WTC11 (cell line): ENCODE measurements at regions not wholly inside any gene's neighbourhood (a gene's known extent, or its start where the extent isn't known, plus 50 kb on each side); places are given as distances from the start of the nearest gene placed in this dataset.

Source experiments
- ATAC-seq: fragments of 200-7000 bp; cut with Tn5 transposase; 2 replicates; pipeline ENCODE4 v1.10.0; 2021; ENCODE audit warnings: mild to moderate bottlenecking, moderate library complexity
- CTCF ChIA-PET: fragments of 300-600 bp; sonication (Branson Sonifier 250); formaldehyde crosslinking; loops from one replicate; lab custom pipeline; 2021; ENCODE audit warnings: antibody characterized with exemption; lab: Charles Lee
- POLR2A ChIA-PET: fragments of 350-600 bp; sonication (Branson Sonifier 250); formaldehyde crosslinking; loops from one replicate; lab custom pipeline; 2021; ENCODE audit warnings: antibody characterized with exemption; lab: Charles Lee
- DNase-seq: peaks from one replicate; pipeline ENCODE4 v3.0.0; 2021; ENCODE audit warnings: low spot score
- H3K27ac Mint-ChIP-seq: 2 replicates; pipeline ENCODE4 v1.8.0; 2021; ENCODE audit warnings: mixed read lengths
- H3K27me3 Mint-ChIP-seq: 2 replicates; pipeline ENCODE4 v1.8.0; 2021; ENCODE audit warnings: low read depth, mild to moderate bottlenecking, moderate library complexity, mixed read lengths
- H3K36me3 Mint-ChIP-seq: 2 replicates; pipeline ENCODE4 v1.8.0; 2021; ENCODE audit warnings: mixed read lengths
- H3K4me1 Mint-ChIP-seq: 2 replicates; pipeline ENCODE4 v1.8.0; 2022; ENCODE audit warnings: mixed read lengths
- H3K4me3 Mint-ChIP-seq: 2 replicates; pipeline ENCODE4 v1.8.0; 2021; ENCODE audit warnings: mild to moderate bottlenecking, moderate library complexity, mixed read lengths
- H3K9me3 Mint-ChIP-seq: 2 replicates; pipeline ENCODE4 v1.8.0; 2021; ENCODE audit warnings: mixed read lengths
- AR ChIP-seq: fragments of 250-450 bp; sonication (Bioruptor Pico); IDR thresholded peaks from 2 replicates; pipeline ENCODE4 v1.9.0; 2021; ENCODE audit warnings: mild to moderate bottlenecking
- CBFB ChIP-seq: sonication (generic); formaldehyde crosslinking; IDR thresholded peaks from 2 replicates; pipeline ENCODE4 v1.8.1; 2022; ENCODE audit warnings: mild to moderate bottlenecking, low read depth, missing genetic modification reagents
- ELF4 ChIP-seq: sonication (generic); formaldehyde crosslinking; IDR thresholded peaks from 2 replicates; pipeline ENCODE4 v1.8.1; 2022; ENCODE audit warnings: low read depth, mild to moderate bottlenecking, moderate library complexity, missing genetic modification reagents
- EMX1 ChIP-seq: fragments of 250-450 bp; sonication (Bioruptor Pico); IDR thresholded peaks from 2 replicates; pipeline ENCODE4 v1.8.0; 2021; ENCODE audit warnings: mild to moderate bottlenecking
- FOXP1 ChIP-seq: sonication (generic); formaldehyde crosslinking; IDR thresholded peaks from 2 replicates; pipeline ENCODE4 v1.8.0; 2022; ENCODE audit warnings: missing genetic modification reagents, mild to moderate bottlenecking, moderate library complexity, borderline replicate concordance
- GTF2I ChIP-seq: fragments of 250-450 bp; sonication (Bioruptor Pico); conservative IDR thresholded peaks from 2 replicates; pipeline ENCODE4 v1.4.0; 2021; ENCODE audit warnings: mild to moderate bottlenecking
- JAZF1 ChIP-seq: fragments of 250-450 bp; sonication (Bioruptor Pico); IDR thresholded peaks from 2 replicates; pipeline ENCODE4 v1.9.0; 2021; ENCODE audit warnings: moderate library complexity, mild to moderate bottlenecking, inconsistent platforms
- NFE2L1 ChIP-seq: sonication (generic); formaldehyde crosslinking; IDR thresholded peaks from 2 replicates; pipeline ENCODE4 v1.8.1; 2023; ENCODE audit warnings: missing genetic modification reagents
- NFYB ChIP-seq: sonication (generic); formaldehyde crosslinking; conservative IDR thresholded peaks from 2 replicates; pipeline ENCODE4 v1.8.0; 2022; ENCODE audit warnings: low read depth, missing genetic modification reagents
- TEAD4 ChIP-seq: sonication (generic); formaldehyde crosslinking; IDR thresholded peaks from 2 replicates; pipeline ENCODE4 v1.8.0; 2022; ENCODE audit warnings: mild to moderate bottlenecking, missing genetic modification reagents
- ZNF219 ChIP-seq: sonication (generic); formaldehyde crosslinking; IDR thresholded peaks from 2 replicates; pipeline ENCODE4 v1.8.0; 2023; ENCODE audit warnings: missing genetic modification reagents, mild to moderate bottlenecking, borderline replicate concordance
- ZNF512 ChIP-seq: sonication (generic); formaldehyde crosslinking; IDR thresholded peaks from 2 replicates; pipeline ENCODE4 v1.8.1; 2022; ENCODE audit warnings: missing genetic modification reagents, borderline replicate concordance
- ZNF671 ChIP-seq: fragments of 250-450 bp; sonication (Bioruptor Pico); IDR thresholded peaks from 2 replicates; pipeline ENCODE4 v1.8.0; 2021; ENCODE audit warnings: mild to moderate bottlenecking
- TF ChIP-seq, protein P1 (sequence below): sonication (generic); formaldehyde crosslinking; IDR thresholded peaks from 2 replicates; pipeline ENCODE4 v1.8.1; 2023; ENCODE audit warnings: mild to moderate bottlenecking, missing genetic modification reagents, borderline replicate concordance
- TF ChIP-seq, protein P2 (sequence below): fragments of 250-450 bp; sonication (Bioruptor Pico); IDR thresholded peaks from 2 replicates; pipeline ENCODE4 v1.9.0; 2021; ENCODE audit warnings: mild to moderate bottlenecking
- TF ChIP-seq, protein P3 (sequence below): sonication (generic); formaldehyde crosslinking; IDR thresholded peaks from 2 replicates; pipeline ENCODE4 v1.8.0; 2022; ENCODE audit warnings: mild to moderate bottlenecking, missing genetic modification reagents

GRCh38 chr10:63759335-63759734 lies 238.1 kb downstream of the REEP3 start (continued):
- TF ChIP-seq, protein P1, sequence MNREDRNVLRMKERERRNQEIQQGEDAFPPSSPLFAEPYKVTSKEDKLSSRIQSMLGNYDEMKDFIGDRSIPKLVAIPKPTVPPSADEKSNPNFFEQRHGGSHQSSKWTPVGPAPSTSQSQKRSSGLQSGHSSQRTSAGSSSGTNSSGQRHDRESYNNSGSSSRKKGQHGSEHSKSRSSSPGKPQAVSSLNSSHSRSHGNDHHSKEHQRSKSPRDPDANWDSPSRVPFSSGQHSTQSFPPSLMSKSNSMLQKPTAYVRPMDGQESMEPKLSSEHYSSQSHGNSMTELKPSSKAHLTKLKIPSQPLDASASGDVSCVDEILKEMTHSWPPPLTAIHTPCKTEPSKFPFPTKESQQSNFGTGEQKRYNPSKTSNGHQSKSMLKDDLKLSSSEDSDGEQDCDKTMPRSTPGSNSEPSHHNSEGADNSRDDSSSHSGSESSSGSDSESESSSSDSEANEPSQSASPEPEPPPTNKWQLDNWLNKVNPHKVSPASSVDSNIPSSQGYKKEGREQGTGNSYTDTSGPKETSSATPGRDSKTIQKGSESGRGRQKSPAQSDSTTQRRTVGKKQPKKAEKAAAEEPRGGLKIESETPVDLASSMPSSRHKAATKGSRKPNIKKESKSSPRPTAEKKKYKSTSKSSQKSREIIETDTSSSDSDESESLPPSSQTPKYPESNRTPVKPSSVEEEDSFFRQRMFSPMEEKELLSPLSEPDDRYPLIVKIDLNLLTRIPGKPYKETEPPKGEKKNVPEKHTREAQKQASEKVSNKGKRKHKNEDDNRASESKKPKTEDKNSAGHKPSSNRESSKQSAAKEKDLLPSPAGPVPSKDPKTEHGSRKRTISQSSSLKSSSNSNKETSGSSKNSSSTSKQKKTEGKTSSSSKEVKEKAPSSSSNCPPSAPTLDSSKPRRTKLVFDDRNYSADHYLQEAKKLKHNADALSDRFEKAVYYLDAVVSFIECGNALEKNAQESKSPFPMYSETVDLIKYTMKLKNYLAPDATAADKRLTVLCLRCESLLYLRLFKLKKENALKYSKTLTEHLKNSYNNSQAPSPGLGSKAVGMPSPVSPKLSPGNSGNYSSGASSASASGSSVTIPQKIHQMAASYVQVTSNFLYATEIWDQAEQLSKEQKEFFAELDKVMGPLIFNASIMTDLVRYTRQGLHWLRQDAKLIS (CRISPR knock-in tag) = no peak
- TF ChIP-seq ELF4 = no peak
- TF ChIP-seq, protein P2, sequence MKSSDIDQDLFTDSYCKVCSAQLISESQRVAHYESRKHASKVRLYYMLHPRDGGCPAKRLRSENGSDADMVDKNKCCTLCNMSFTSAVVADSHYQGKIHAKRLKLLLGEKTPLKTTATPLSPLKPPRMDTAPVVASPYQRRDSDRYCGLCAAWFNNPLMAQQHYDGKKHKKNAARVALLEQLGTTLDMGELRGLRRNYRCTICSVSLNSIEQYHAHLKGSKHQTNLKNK = no peak

DNA sequence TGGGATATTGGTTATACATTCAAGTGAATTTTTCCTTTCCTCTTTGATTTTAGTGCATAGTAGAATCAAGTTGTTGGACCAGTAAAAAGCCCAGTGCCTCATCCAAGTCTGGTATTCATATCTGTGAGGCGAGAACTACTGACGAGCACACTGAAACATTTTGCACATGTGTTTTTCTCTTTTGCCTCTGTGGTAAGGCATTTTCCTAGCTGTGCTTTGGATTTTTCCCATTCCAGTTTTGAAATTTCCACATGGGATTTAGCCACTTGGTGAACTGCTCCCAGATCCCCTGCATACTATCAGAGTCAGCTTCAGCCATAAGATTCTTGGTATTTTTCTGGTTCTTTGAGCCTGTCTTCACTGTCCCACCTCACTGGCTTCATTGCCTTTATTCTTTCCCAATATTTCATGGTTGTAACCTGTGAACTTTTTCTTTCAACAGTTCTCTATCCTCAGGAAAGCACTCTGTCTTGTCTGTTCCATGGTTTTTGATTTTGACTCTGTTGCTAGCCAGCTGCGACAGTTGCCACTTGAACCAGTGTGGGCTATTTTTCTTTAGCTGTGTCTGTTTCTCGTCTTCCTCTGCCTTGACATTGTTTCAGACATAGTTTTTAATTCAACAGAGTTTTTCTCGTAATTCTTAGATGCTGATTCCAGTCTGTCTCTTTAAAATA lies 239.0 kb downstream of the REEP3 start:
- H3K27me3 Mint-ChIP-seq = no peaks in the 10 kb centered on the region
- DNase-seq (no peak), ATAC-seq (no peak)
- no peaks in the 10 kb centered on the region; the same call in 1 of the 2 replicates for H3K4me1 Mint-ChIP-seq
- no peak overlapping the region for H3K4me3 Mint-ChIP-seq
- CTCF ChIA-PET = no interaction called here
- H3K36me3 Mint-ChIP-seq = no peaks in the 10 kb centered on the region
- H3K9me3 Mint-ChIP-seq = no peaks in the 10 kb centered on the region; the same call in 1 of the 2 replicates
- no peak overlapping the region for H3K27ac Mint-ChIP-seq
- TF ChIP-seq TEAD4 (CRISPR knock-in tag) = no peak
- TF ChIP-seq, protein P3, sequence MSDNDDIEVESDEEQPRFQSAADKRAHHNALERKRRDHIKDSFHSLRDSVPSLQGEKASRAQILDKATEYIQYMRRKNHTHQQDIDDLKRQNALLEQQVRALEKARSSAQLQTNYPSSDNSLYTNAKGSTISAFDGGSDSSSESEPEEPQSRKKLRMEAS (CRISPR knock-in tag) = no peak
- TF ChIP-seq ZNF512 = no peak
- TF ChIP-seq FOXP1 (CRISPR knock-in tag) = no peak
- TF ChIP-seq JAZF1 (CRISPR knock-in tag) = no peak
- no peak for TF ChIP-seq ZNF219 (CRISPR knock-in tag)
- TF ChIP-seq NFE2L1 (CRISPR knock-in tag) = no peak
- TF ChIP-seq NFYB (CRISPR knock-in tag) = no peak
- no peak for TF ChIP-seq ZNF671 (CRISPR knock-in tag)
- no peak for TF ChIP-seq AR (CRISPR knock-in tag)
- TF ChIP-seq GTF2I (CRISPR knock-in tag) = no peak
- no peak for TF ChIP-seq CBFB (CRISPR knock-in tag)
- TF ChIP-seq EMX1 (CRISPR knock-in tag) = no peak
- POLR2A ChIA-PET = no interaction called here
